CD4-positive, alpha-beta T cell treated with Interleukin-12 subunit alpha and Interleukin-12 subunit beta, for 1 hour (primary cell): ENCODE measurements at regions not wholly inside any gene's neighbourhood (a gene's known extent, or its start where the extent isn't known, plus 50 kb on each side); places are given as distances from the start of the nearest gene placed in this dataset.

Experiments used
- DNase-seq: peaks from one replicate; pipeline ENCODE4 v3.0.0-alpha.2; 2020

- no peak for DNase-seq
These were observed 557.0 kb downstream of the SLITRK1 start for GRCh38 chr13:83325125-83325853.

GRCh38 chr13:83311886-83312577, 570.2 kb downstream of the SLITRK1 start:
- no peak for DNase-seq

- DNase-seq: no peak
These were observed 583.7 kb downstream of the SLITRK1 start for GRCh38 chr13:83298617-83299016.

- no peak for DNase-seq
These were observed 584.5 kb downstream of the SLITRK1 start for GRCh38 chr13:83297586-83298290.

- no peak for DNase-seq
These were observed 586.6 kb downstream of the SLITRK1 start for GRCh38 chr13:83295686-83296085.

GRCh38 chr13:83286737-83287136, 595.5 kb downstream of the SLITRK1 start:
- DNase-seq: no peak

GRCh38 chr13:83281654-83282053, 600.6 kb downstream of the SLITRK1 start:
- no peak for DNase-seq

GRCh38 chr13:83274679-83275078, 607.6 kb downstream of the SLITRK1 start:
- DNase-seq: no peak

- no peak for DNase-seq
These were observed 609.5 kb downstream of the SLITRK1 start for GRCh38 chr13:83272652-83273240.

- no peak for DNase-seq
These were observed 610.2 kb downstream of the SLITRK1 start for GRCh38 chr13:83272076-83272475.

- DNase-seq: no peak
These were observed 617.0 kb downstream of the SLITRK1 start for GRCh38 chr13:83265279-83265678.

GRCh38 chr13:83248751-83249150, 633.5 kb downstream of the SLITRK1 start:
- DNase-seq: no peak

GRCh38 chr13:83232626-83233025, 649.6 kb downstream of the SLITRK1 start:
- no peak for DNase-seq

- no peak for DNase-seq
These were observed 652.5 kb downstream of the SLITRK1 start for GRCh38 chr13:83229574-83230305.

GRCh38 chr13:83223546-83223945, 658.7 kb downstream of the SLITRK1 start:
- DNase-seq: no peak

- DNase-seq: no peak
These were observed 660.4 kb downstream of the SLITRK1 start for GRCh38 chr13:83221813-83222241.

GRCh38 chr13:83221256-83221655, 661.0 kb downstream of the SLITRK1 start:
- DNase-seq: no peak

- DNase-seq: no peak
These were observed 662.0 kb downstream of the SLITRK1 start for GRCh38 chr13:83220241-83220640.

- no peak for DNase-seq
These were observed 662.4 kb downstream of the SLITRK1 start for GRCh38 chr13:83219832-83220231.

GRCh38 chr13:83216479-83217245, 665.6 kb downstream of the SLITRK1 start:
- DNase-seq: no peak

- no peak for DNase-seq
These were observed 666.6 kb downstream of the SLITRK1 start for GRCh38 chr13:83215627-83216026.

GRCh38 chr13:83214452-83214851, 667.8 kb downstream of the SLITRK1 start:
- no peak for DNase-seq
